Breast epithelium (tissue), 4 donors: ENCODE measurements at regions not wholly inside any gene's neighbourhood (a gene's known extent, or its start where the extent isn't known, plus 50 kb on each side); places are given as distances from the start of the nearest gene placed in this dataset.

Experiments used
- DNase-seq, 2 donors: peaks; one replicate each; pipeline ENCODE4 v3.0.0-alpha.2; 2019; ENCODE audit warnings: low spot score in 2 of 2
- H3K27ac ChIP-seq, 2 donors: fragments of 200-600 bp; sonication (generic) in 1 of 2; one replicate each; pipeline ENCODE4 v1.5.1; 2016 to 2019; ENCODE audit warnings: mild to moderate bottlenecking in 1 of 2
- H3K27me3 ChIP-seq, 2 donors: fragments of 200-600 bp; sonication (generic) in 1 of 2; one replicate each; pipeline versions ENCODE4 v1.5.1 to v1.6.0; 2017 to 2019; ENCODE audit warnings: control low read depth in 1 of 2, mild to moderate bottlenecking in 1 of 2
- H3K36me3 ChIP-seq: fragments of 200-600 bp; one replicate; pipeline ENCODE4 v1.5.1; 2019
- H3K4me1 ChIP-seq, 2 donors: fragments of 200-600 bp; sonication (generic); one replicate each; pipeline ENCODE4 v1.5.1; 2016 to 2019; ENCODE audit warnings: control low read depth in 1 of 2
- H3K4me3 ChIP-seq, 3 donors: fragments of 200-600 bp; sonication (generic); 1 replicate in 2 of 3; 2 replicates in 1 of 3; pipeline ENCODE4 v1.5.1; 2016 to 2019; ENCODE audit warnings: mild to moderate bottlenecking in 3 of 3, moderate library complexity in 2 of 3
- H3K9me3 ChIP-seq, 2 donors: fragments of 200-600 bp; sonication (generic) in 1 of 2; one replicate each; pipeline ENCODE4 v1.5.1; 2016 to 2019; ENCODE audit warnings: control low read depth in 1 of 2
- CTCF ChIP-seq, 3 donors: fragments of 450-650 bp; IDR thresholded peaks; one replicate each; pipeline ENCODE4 v1.5.1; 2016 to 2017; ENCODE audit warnings: antibody characterized with exemption in 3 of 3, mild to moderate bottlenecking in 3 of 3, moderate library complexity in 3 of 3
- POLR2A ChIP-seq: fragments of 450-650 bp; IDR thresholded peaks from one replicate; pipeline ENCODE4 v1.6.1; 2016; ENCODE audit warnings: antibody characterized with exemption, mild to moderate bottlenecking, moderate library complexity
- POLR2AphosphoS5 ChIP-seq, 3 donors: sonication (generic); formaldehyde crosslinking; IDR thresholded peaks; one replicate each; pipeline ENCODE4 v1.6.1; 2017; ENCODE audit warnings: antibody characterized with exemption in 3 of 3
- intact Hi-C: fragments of 100-400 bp; cut with DNase I; formaldehyde crosslinking; loops from one replicate; pipeline ENCODE4 v1.15.1; 2023; ENCODE audit warnings: low total_unique reads

- H3K27ac ChIP-seq = no peak overlapping the region
- DNase-seq = no peak
- H3K4me1 ChIP-seq = no peaks in the 10 kb centered on the region
- H3K27me3 ChIP-seq = no peaks in the 10 kb centered on the region
- H3K36me3 ChIP-seq = no peaks in the 10 kb centered on the region
- intact Hi-C loops = no loop called here
- no peaks in the 10 kb centered on the region for H3K9me3 ChIP-seq
- no peak overlapping the region for H3K4me3 ChIP-seq
- no peak for TF ChIP-seq POLR2AphosphoS5 (IDR thresholded peaks at IDR 0.05)
- no peak for TF ChIP-seq POLR2A
- TF ChIP-seq CTCF (IDR thresholded peaks at IDR 0.05) = no peak
Observed at GRCh38 chr9:115717298-115717697, 436.3 kb upstream of the PAPPA start.

- Histone ChIP-seq H3K36me3 (no peaks in the 10 kb centered on the region), H3K4me3 (no peak overlapping the region), H3K27ac (no peak overlapping the region), H3K9me3 (no peaks in the 10 kb centered on the region), H3K4me1 (no peaks in the 10 kb centered on the region), H3K27me3 (no peaks in the 10 kb centered on the region)
- intact Hi-C loops = no loop called here
- TF ChIP-seq CTCF (IDR thresholded peaks at IDR 0.05) (no peak), POLR2A (no peak), POLR2AphosphoS5 (IDR thresholded peaks at IDR 0.05) (no peak)
- DNase-seq = no peak
Observed at GRCh38 chr9:115717711-115718173, 435.8 kb upstream of the PAPPA start.

GRCh38 chr9:115730396-115730795, 423.2 kb upstream of the PAPPA start:
- no peak overlapping the region for H3K27ac ChIP-seq
- no peak overlapping the region for H3K4me3 ChIP-seq
- DNase-seq = no peak
- no peaks in the 10 kb centered on the region for H3K36me3 ChIP-seq
- H3K9me3 ChIP-seq = peaks cover 6 to 11% of the 10 kb centered on the region in 2 donors
- H3K27me3 ChIP-seq = no peaks in the 10 kb centered on the region
- intact Hi-C loops = no loop called here
- no peaks in the 10 kb centered on the region for H3K4me1 ChIP-seq
- TF ChIP-seq POLR2AphosphoS5 (IDR thresholded peaks at IDR 0.05) = no peak
- TF ChIP-seq CTCF (IDR thresholded peaks at IDR 0.05) = no peak
- TF ChIP-seq POLR2A = no peak

GRCh38 chr9:115730845-115731244, 422.7 kb upstream of the PAPPA start:
- intact Hi-C loops = no loop called here
- Histone ChIP-seq H3K27me3 (no peaks in the 10 kb centered on the region), H3K36me3 (no peaks in the 10 kb centered on the region), H3K4me3 (no peak overlapping the region), H3K9me3 (peaks cover 2 to 11% of the 10 kb centered on the region in 2 donors), H3K4me1 (no peaks in the 10 kb centered on the region), H3K27ac (no peak overlapping the region)
- DNase-seq = no peak
- no peak for TF ChIP-seq CTCF (IDR thresholded peaks at IDR 0.05)
- TF ChIP-seq POLR2AphosphoS5 (IDR thresholded peaks at IDR 0.05) = no peak
- TF ChIP-seq POLR2A = no peak

- intact Hi-C loops = no loop called here
- Histone ChIP-seq H3K9me3 (peaks cover 0 to 10% of the 10 kb centered on the region in 2 donors), H3K4me1 (no peaks in the 10 kb centered on the region), H3K4me3 (no peak overlapping the region), H3K27me3 (no peaks in the 10 kb centered on the region), H3K36me3 (no peaks in the 10 kb centered on the region), H3K27ac (no peak overlapping the region)
- no peak for TF ChIP-seq POLR2A
- no peak for TF ChIP-seq POLR2AphosphoS5 (IDR thresholded peaks at IDR 0.05)
- no peak for TF ChIP-seq CTCF (IDR thresholded peaks at IDR 0.05)
- no peak for DNase-seq
Observed at GRCh38 chr9:115733318-115734110, 420.1 kb upstream of the PAPPA start.
